ENCODE measurements at regions not wholly inside any gene's neighbourhood (a gene's known extent, or its start where the extent isn't known, plus 50 kb on each side); places are given as distances from the start of the nearest gene placed in this dataset.

GRCh38 chr2:220593526-220593925 is 966.1 kb downstream of the SLC4A3 start:
- TF ChIP-seq CTCF (IDR thresholded peaks at IDR 0.05; ENCODE audit: low read length) (no peak), EZH2 (IDR thresholded peaks at IDR 0.05; ENCODE audit: borderline replicate concordance, low read length) (no peak)

All from OCI-LY1 (cell line).